A549 (cell line): ENCODE measurements at regions not wholly inside any gene's neighbourhood (a gene's known extent, or its start where the extent isn't known, plus 50 kb on each side); places are given as distances from the start of the nearest gene placed in this dataset.

Experiments used
- CHD2 ChIP-seq: fragments of 150-350 bp; IDR thresholded peaks from 2 replicates; pipeline ENCODE4 v1.6.1; 2014; ENCODE audit warnings: low read length; ENCODE audit not compliant: partially characterized antibody
- FOSL2 ChIP-seq, 2 experiments: fragments of 450-650 bp in 1 of 2; fragments of >200 bp in 1 of 2; sonication (Bioruptor Twin) in 1 of 2; formaldehyde crosslinking; IDR thresholded peaks; 2 replicates each; pipeline versions ENCODE4 v1.5.0 to v1.6.1; 2016 to 2020; ENCODE audit warnings: mild to moderate bottlenecking in 1 of 2, moderate library complexity in 1 of 2
- GATA3 ChIP-seq: IDR thresholded peaks from 2 replicates; pipeline ENCODE4 v1.6.1; 2012; ENCODE audit warnings: borderline replicate concordance
- TF ChIP-seq, protein P1 (sequence below): fragments of >200 bp; sonication (Bioruptor Twin); formaldehyde crosslinking; IDR thresholded peaks from 3 replicates; pipeline ENCODE4 v1.5.1; 2016

DNA sequence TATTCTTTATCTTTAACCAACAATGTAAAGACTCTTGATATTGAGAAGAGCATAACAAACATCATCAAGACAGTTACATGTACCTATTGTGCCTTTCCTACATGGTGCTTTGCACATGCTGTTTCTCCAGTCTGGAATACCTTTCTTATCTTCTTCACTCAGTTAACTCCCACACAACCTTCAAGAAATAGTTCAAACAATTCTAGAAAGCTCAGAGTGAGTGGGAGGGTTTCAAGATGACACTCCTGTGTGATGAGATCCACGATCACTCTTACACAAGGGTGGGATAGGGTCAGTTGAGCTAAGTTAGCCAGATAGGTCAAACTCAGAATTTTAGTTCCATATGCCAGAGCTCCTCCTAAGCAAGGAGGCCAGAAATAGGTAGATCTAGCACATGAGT, 915.5 kb downstream of the NR2F1-AS1 start:
- TF ChIP-seq FOSL2 (IDR thresholded peaks at IDR 0.05) (no peak), FOSL2 (CRISPR knock-in tag; IDR thresholded peaks at IDR 0.05) (no peak), GATA3 (no peak), CHD2 (no peak)
- TF ChIP-seq, protein P1, sequence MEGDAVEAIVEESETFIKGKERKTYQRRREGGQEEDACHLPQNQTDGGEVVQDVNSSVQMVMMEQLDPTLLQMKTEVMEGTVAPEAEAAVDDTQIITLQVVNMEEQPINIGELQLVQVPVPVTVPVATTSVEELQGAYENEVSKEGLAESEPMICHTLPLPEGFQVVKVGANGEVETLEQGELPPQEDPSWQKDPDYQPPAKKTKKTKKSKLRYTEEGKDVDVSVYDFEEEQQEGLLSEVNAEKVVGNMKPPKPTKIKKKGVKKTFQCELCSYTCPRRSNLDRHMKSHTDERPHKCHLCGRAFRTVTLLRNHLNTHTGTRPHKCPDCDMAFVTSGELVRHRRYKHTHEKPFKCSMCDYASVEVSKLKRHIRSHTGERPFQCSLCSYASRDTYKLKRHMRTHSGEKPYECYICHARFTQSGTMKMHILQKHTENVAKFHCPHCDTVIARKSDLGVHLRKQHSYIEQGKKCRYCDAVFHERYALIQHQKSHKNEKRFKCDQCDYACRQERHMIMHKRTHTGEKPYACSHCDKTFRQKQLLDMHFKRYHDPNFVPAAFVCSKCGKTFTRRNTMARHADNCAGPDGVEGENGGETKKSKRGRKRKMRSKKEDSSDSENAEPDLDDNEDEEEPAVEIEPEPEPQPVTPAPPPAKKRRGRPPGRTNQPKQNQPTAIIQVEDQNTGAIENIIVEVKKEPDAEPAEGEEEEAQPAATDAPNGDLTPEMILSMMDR: no peak
